ENCODE measurements at regions not wholly inside any gene's neighbourhood (a gene's known extent, or its start where the extent isn't known, plus 50 kb on each side); places are given as distances from the start of the nearest gene placed in this dataset.
A peak's percentile ranks its signal among the peaks of the same experiment; 100 is the strongest.

GRCh38 chr12:105983622-105984320 is 155.0 kb downstream of the NUAK1 start:
- no peaks in the 10 kb centered on the region for H3K4me1 Mint-ChIP-seq

GRCh38 chr12:105985383-105985782 is 153.4 kb downstream of the NUAK1 start:
- Mint-ChIP-seq H3K4me3 (no peak overlapping the region), H3K4me1 (no peaks in the 10 kb centered on the region), H3K27me3 (no peaks in the 10 kb centered on the region), H3K9me3 (no peaks in the 10 kb centered on the region), H3K27ac (no peak overlapping the region), H3K36me3 (no peaks in the 10 kb centered on the region)
- CTCF ChIA-PET, result no interaction called here
- DNase-seq, result no peak

More at GRCh38 chr12:105983622-105984320, 155.0 kb downstream of the NUAK1 start:
- Mint-ChIP-seq H3K36me3 (no peaks in the 10 kb centered on the region), H3K9me3 (no peaks in the 10 kb centered on the region), H3K27me3 (no peaks in the 10 kb centered on the region), H3K27ac (no peak overlapping the region), H3K4me3 (no peak overlapping the region)
- CTCF ChIA-PET, result no interaction called here
- no peak for DNase-seq

- Mint-ChIP-seq H3K36me3 (no peaks in the 10 kb centered on the region), H3K9me3 (no peaks in the 10 kb centered on the region), H3K4me3 (no peak overlapping the region), H3K27me3 (no peaks in the 10 kb centered on the region), H3K4me1 (no peaks in the 10 kb centered on the region), H3K27ac (peak overlapping the region; percentile 15)
- DNase-seq, result no peak
- CTCF ChIA-PET, result no interaction called here
Observed at GRCh38 chr12:105986779-105987684, 151.7 kb downstream of the NUAK1 start.

- Mint-ChIP-seq H3K27ac (peak overlapping the region; percentile 50), H3K36me3 (no peaks in the 10 kb centered on the region), H3K9me3 (no peaks in the 10 kb centered on the region), H3K4me3 (no peak overlapping the region), H3K27me3 (no peaks in the 10 kb centered on the region), H3K4me1 (no peaks in the 10 kb centered on the region)
- no peak for DNase-seq
- CTCF ChIA-PET, result no interaction called here
Observed at GRCh38 chr12:105987685-105988035, 151.1 kb downstream of the NUAK1 start.

- no peak overlapping the region for H3K27ac Mint-ChIP-seq
- DNase-seq, result no peak
- H3K9me3 Mint-ChIP-seq, result no peaks in the 10 kb centered on the region
- H3K36me3 Mint-ChIP-seq, result no peaks in the 10 kb centered on the region
- H3K4me3 Mint-ChIP-seq, result no peak overlapping the region
- no peaks in the 10 kb centered on the region for H3K4me1 Mint-ChIP-seq
- H3K27me3 Mint-ChIP-seq, result no peaks in the 10 kb centered on the region
- CTCF ChIA-PET, result no interaction called here
Observed at GRCh38 chr12:105992849-105993740, 145.7 kb downstream of the NUAK1 start.

GRCh38 chr12:105993766-105994555 is 144.8 kb downstream of the NUAK1 start:
- no peak for DNase-seq
- no peak overlapping the region for H3K27ac Mint-ChIP-seq
- H3K27me3 Mint-ChIP-seq, result no peaks in the 10 kb centered on the region
- no peaks in the 10 kb centered on the region for H3K9me3 Mint-ChIP-seq
- no peaks in the 10 kb centered on the region for H3K36me3 Mint-ChIP-seq
- H3K4me1 Mint-ChIP-seq, result no peaks in the 10 kb centered on the region
- no peak overlapping the region for H3K4me3 Mint-ChIP-seq
- CTCF ChIA-PET, result no interaction called here

- no peaks in the 10 kb centered on the region for H3K36me3 Mint-ChIP-seq
- H3K9me3 Mint-ChIP-seq, result no peaks in the 10 kb centered on the region
- DNase-seq, result no peak
- no peak overlapping the region for H3K4me3 Mint-ChIP-seq
- H3K4me1 Mint-ChIP-seq, result no peaks in the 10 kb centered on the region
- no peak overlapping the region for H3K27ac Mint-ChIP-seq
- CTCF ChIA-PET, result no interaction called here
- H3K27me3 Mint-ChIP-seq, result no peaks in the 10 kb centered on the region
Observed at GRCh38 chr12:105995961-105996431, 142.8 kb downstream of the NUAK1 start.

GRCh38 chr12:105998561-105998960 is 140.2 kb downstream of the NUAK1 start:
- no peak for DNase-seq
- H3K4me3 Mint-ChIP-seq, result no peak overlapping the region
- no peaks in the 10 kb centered on the region for H3K36me3 Mint-ChIP-seq
- H3K27ac Mint-ChIP-seq, result no peak overlapping the region
- H3K4me1 Mint-ChIP-seq, result no peaks in the 10 kb centered on the region
- H3K27me3 Mint-ChIP-seq, result no peaks in the 10 kb centered on the region
- H3K9me3 Mint-ChIP-seq, result no peaks in the 10 kb centered on the region
- CTCF ChIA-PET, result no interaction called here

- CTCF ChIA-PET, result no interaction called here
- no peaks in the 10 kb centered on the region for H3K9me3 Mint-ChIP-seq
- DNase-seq, result no peak
- no peak overlapping the region for H3K27ac Mint-ChIP-seq
- no peaks in the 10 kb centered on the region for H3K36me3 Mint-ChIP-seq
- H3K27me3 Mint-ChIP-seq, result no peaks in the 10 kb centered on the region
- H3K4me1 Mint-ChIP-seq, result no peaks in the 10 kb centered on the region
- H3K4me3 Mint-ChIP-seq, result no peak overlapping the region
Observed at GRCh38 chr12:106000382-106001104, 138.2 kb downstream of the NUAK1 start.

- H3K9me3 Mint-ChIP-seq, result no peaks in the 10 kb centered on the region
- no peak overlapping the region for H3K27ac Mint-ChIP-seq
- H3K4me1 Mint-ChIP-seq, result no peaks in the 10 kb centered on the region
- no peaks in the 10 kb centered on the region for H3K36me3 Mint-ChIP-seq
- CTCF ChIA-PET, result no interaction called here
- no peak overlapping the region for H3K4me3 Mint-ChIP-seq
- H3K27me3 Mint-ChIP-seq, result no peaks in the 10 kb centered on the region
- DNase-seq, result no peak
Observed at GRCh38 chr12:106001105-106001836, 137.5 kb downstream of the NUAK1 start.

GRCh38 chr12:106001837-106002218 is 136.9 kb downstream of the NUAK1 start:
- DNase-seq, result no peak
- no peaks in the 10 kb centered on the region for H3K4me1 Mint-ChIP-seq
- H3K4me3 Mint-ChIP-seq, result no peak overlapping the region
- H3K27ac Mint-ChIP-seq, result no peak overlapping the region
- no peaks in the 10 kb centered on the region for H3K9me3 Mint-ChIP-seq
- H3K36me3 Mint-ChIP-seq, result no peaks in the 10 kb centered on the region
- CTCF ChIA-PET, result no interaction called here
- H3K27me3 Mint-ChIP-seq, result no peaks in the 10 kb centered on the region

- Mint-ChIP-seq H3K27ac (no peak overlapping the region), H3K4me3 (no peak overlapping the region), H3K4me1 (no peaks in the 10 kb centered on the region), H3K36me3 (no peaks in the 10 kb centered on the region), H3K27me3 (no peaks in the 10 kb centered on the region), H3K9me3 (no peaks in the 10 kb centered on the region)
- CTCF ChIA-PET, result no interaction called here
- no peak for DNase-seq
Observed at GRCh38 chr12:106003297-106003696, 135.5 kb downstream of the NUAK1 start.

- Mint-ChIP-seq H3K4me1 (no peaks in the 10 kb centered on the region), H3K27ac (no peak overlapping the region), H3K4me3 (no peak overlapping the region), H3K36me3 (no peaks in the 10 kb centered on the region), H3K27me3 (no peaks in the 10 kb centered on the region), H3K9me3 (no peaks in the 10 kb centered on the region)
- CTCF ChIA-PET, result no interaction called here
- no peak for DNase-seq
Observed at GRCh38 chr12:106004289-106004688, 134.5 kb downstream of the NUAK1 start.
